ENCODE measurements at regions not wholly inside any gene's neighbourhood (a gene's known extent, or its start where the extent isn't known, plus 50 kb on each side); places are given as distances from the start of the nearest gene placed in this dataset.

DNA sequence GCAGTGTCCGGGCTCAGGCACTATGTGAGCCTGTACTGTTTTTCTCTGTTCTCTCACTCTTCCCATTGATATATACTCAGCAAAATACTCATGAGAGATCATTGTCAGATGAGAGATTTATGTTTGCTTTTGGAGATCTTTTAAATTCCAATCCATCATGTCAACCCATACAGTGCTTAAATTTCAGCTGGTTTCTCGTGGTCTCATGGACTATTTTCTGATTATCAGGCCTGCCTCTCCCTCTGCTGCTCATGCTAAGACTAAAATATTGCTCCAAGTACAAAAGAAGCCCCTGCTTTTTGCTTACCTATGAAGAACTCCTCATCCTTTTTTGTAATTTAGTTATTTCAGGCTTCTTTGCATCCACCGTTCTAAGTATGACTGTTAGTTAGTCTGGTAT lies 547.2 kb downstream of the KCNJ2 start:
- CTCF ChIA-PET, result interaction anchor here (0.7 kb wide), 1 partner anchor 564 kb away, joined by 6 read pairs; no protein-coding TSS in a partner anchor
- peaks cover 5% of the 10 kb centered on the region for H3K9me3 Mint-ChIP-seq (ENCODE audit: insufficient read depth)

DNA sequence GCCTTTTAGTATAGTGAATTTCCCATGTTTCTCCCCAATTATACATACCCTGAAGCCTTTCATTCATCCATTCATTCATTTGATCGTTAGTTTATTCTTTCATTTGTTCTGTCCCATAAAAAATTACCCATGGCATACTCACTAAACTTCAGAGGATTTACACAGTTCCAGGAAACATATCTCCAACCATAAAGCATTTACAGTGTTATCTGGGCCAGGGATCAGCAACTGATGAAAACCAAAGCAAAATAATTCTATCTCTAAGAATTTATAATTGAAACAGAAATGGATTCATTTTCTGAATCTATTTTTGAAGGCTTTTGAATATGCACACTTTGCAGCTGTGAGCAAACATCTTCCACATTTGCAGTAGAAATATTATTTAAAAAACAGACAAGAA lies 547.7 kb downstream of the KCNJ2 start:
- CTCF ChIA-PET, result no interaction called here
- DNase-seq (no peak), ATAC-seq (ENCODE audit: low read depth) (no peak)
- H4K20me1 ChIP-seq (ENCODE audit: control insufficient read depth, insufficient read depth, low read length, poor library complexity, severe bottlenecking), result no peaks in the 10 kb centered on the region
- Mint-ChIP-seq H3K27me3 (no peaks in the 10 kb centered on the region), H3K4me1 (no peaks in the 10 kb centered on the region), H3K27ac (no peak overlapping the region), H3K9me3 (ENCODE audit: insufficient read depth) (peaks cover 5% of the 10 kb centered on the region), H3K4me3 (no peak overlapping the region)
- no peak overlapping the region for H3K4me3 ChIP-seq (ENCODE audit: control extremely low read depth in 1 of 5, extremely low read depth in 1 of 5, insufficient read depth in 1 of 5, low read depth in 2 of 5, low read length in 4 of 5)
- TF ChIP-seq, protein P1, sequence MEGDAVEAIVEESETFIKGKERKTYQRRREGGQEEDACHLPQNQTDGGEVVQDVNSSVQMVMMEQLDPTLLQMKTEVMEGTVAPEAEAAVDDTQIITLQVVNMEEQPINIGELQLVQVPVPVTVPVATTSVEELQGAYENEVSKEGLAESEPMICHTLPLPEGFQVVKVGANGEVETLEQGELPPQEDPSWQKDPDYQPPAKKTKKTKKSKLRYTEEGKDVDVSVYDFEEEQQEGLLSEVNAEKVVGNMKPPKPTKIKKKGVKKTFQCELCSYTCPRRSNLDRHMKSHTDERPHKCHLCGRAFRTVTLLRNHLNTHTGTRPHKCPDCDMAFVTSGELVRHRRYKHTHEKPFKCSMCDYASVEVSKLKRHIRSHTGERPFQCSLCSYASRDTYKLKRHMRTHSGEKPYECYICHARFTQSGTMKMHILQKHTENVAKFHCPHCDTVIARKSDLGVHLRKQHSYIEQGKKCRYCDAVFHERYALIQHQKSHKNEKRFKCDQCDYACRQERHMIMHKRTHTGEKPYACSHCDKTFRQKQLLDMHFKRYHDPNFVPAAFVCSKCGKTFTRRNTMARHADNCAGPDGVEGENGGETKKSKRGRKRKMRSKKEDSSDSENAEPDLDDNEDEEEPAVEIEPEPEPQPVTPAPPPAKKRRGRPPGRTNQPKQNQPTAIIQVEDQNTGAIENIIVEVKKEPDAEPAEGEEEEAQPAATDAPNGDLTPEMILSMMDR (IDR thresholded peaks at IDR 0.05), result no peak
- no peak for TF ChIP-seq EZH2 (IDR thresholded peaks at IDR 0.05; ENCODE audit: borderline replicate concordance, insufficient read depth, low read depth, low read length, poor library complexity, severe bottlenecking)
- H3K9me3 ChIP-seq (ENCODE audit: control extremely low read depth in 1 of 3, control insufficient read depth in 2 of 3, insufficient read depth in 1 of 3, low read length in 2 of 3), result no peaks in the 10 kb centered on the region
- H3K9ac ChIP-seq (ENCODE audit: low read length), result no peak overlapping the region
- H3K27me3 ChIP-seq (replicated peaks in 1 of 4; ENCODE audit: control extremely low read depth in 1 of 4, control insufficient read depth in 3 of 4, insufficient read depth in 4 of 4, low read length in 3 of 4), result no peaks in the 10 kb centered on the region
- H3K79me2 ChIP-seq (ENCODE audit: control insufficient read depth, insufficient read depth, low read length), result no peaks in the 10 kb centered on the region
- no peak overlapping the region for H3K4me2 ChIP-seq (replicated peaks; ENCODE audit: low read depth, low read length, poor library complexity, severe bottlenecking)
- POLR2A ChIA-PET, result no interaction called here
- 80% methylated on average over 1 of the region's 1 CpG for WGBS (ENCODE audit: insufficient coverage)
- H3K27ac ChIP-seq (ENCODE audit: low read length in 2 of 2), result no peak overlapping the region
- intact Hi-C loops (cut with micrococcal nuclease), result no loop called here
- H3K4me1 ChIP-seq (ENCODE audit: control insufficient read depth in 2 of 2, insufficient read depth in 2 of 2, low read length in 2 of 2), result no peaks in the 10 kb centered on the region
- no peak overlapping the region for H2AFZ ChIP-seq (ENCODE audit: insufficient read depth, low read depth, low read length, poor library complexity, severe bottlenecking)
- no peaks in the 10 kb centered on the region for H3K36me3 ChIP-seq (replicated peaks in 1 of 2; ENCODE audit: control extremely low read depth in 1 of 2, control insufficient read depth in 1 of 2, extremely low read depth in 1 of 2, insufficient read depth in 2 of 2, low read length in 1 of 2)

More for the DNA sequence above, 547.2 kb downstream of the KCNJ2 start:
- no peaks in the 10 kb centered on the region for H3K27me3 Mint-ChIP-seq
- intact Hi-C loops (cut with micrococcal nuclease), result no loop called here
- TF ChIP-seq EZH2 (IDR thresholded peaks at IDR 0.05; ENCODE audit: borderline replicate concordance, insufficient read depth, low read depth, low read length, poor library complexity, severe bottlenecking), result no peak
- TF ChIP-seq, protein P1 (IDR thresholded peaks at IDR 0.05), result no peak
- H4K20me1 ChIP-seq (ENCODE audit: control insufficient read depth, insufficient read depth, low read length, poor library complexity, severe bottlenecking), result no peaks in the 10 kb centered on the region
- ATAC-seq (ENCODE audit: low read depth), result no peak
- no peak overlapping the region for H3K9ac ChIP-seq (ENCODE audit: low read length)
- no peak overlapping the region for H3K4me2 ChIP-seq (replicated peaks; ENCODE audit: low read depth, low read length, poor library complexity, severe bottlenecking)
- H3K79me2 ChIP-seq (ENCODE audit: control insufficient read depth, insufficient read depth, low read length), result no peaks in the 10 kb centered on the region
- POLR2A ChIA-PET, result no interaction called here
- DNase-seq, result no peak
- WGBS (ENCODE audit: insufficient coverage), result no CpG with 5 or more reads among the region's 3 CpGs
- no peak overlapping the region for H3K4me3 ChIP-seq (ENCODE audit: control extremely low read depth in 1 of 5, extremely low read depth in 1 of 5, insufficient read depth in 1 of 5, low read depth in 2 of 5, low read length in 4 of 5)
- H2AFZ ChIP-seq (ENCODE audit: insufficient read depth, low read depth, low read length, poor library complexity, severe bottlenecking), result no peak overlapping the region
- no peaks in the 10 kb centered on the region for H3K36me3 ChIP-seq (replicated peaks in 1 of 2; ENCODE audit: control extremely low read depth in 1 of 2, control insufficient read depth in 1 of 2, extremely low read depth in 1 of 2, insufficient read depth in 2 of 2, low read length in 1 of 2)
- no peak overlapping the region for H3K4me3 Mint-ChIP-seq
- H3K4me1 ChIP-seq (ENCODE audit: control insufficient read depth in 2 of 2, insufficient read depth in 2 of 2, low read length in 2 of 2), result no peaks in the 10 kb centered on the region
- no peaks in the 10 kb centered on the region for H3K9me3 ChIP-seq (ENCODE audit: control extremely low read depth in 1 of 3, control insufficient read depth in 2 of 3, insufficient read depth in 1 of 3, low read length in 2 of 3)
- no peaks in the 10 kb centered on the region for H3K27me3 ChIP-seq (replicated peaks in 1 of 4; ENCODE audit: control extremely low read depth in 1 of 4, control insufficient read depth in 3 of 4, insufficient read depth in 4 of 4, low read length in 3 of 4)
- no peaks in the 10 kb centered on the region for H3K4me1 Mint-ChIP-seq
- no peak overlapping the region for H3K27ac Mint-ChIP-seq
- H3K27ac ChIP-seq (ENCODE audit: low read length in 2 of 2), result no peak overlapping the region

Measured in B cell (primary cell).